Adrenal gland (tissue), 9 donors: ENCODE measurements at regions not wholly inside any gene's neighbourhood (a gene's known extent, or its start where the extent isn't known, plus 50 kb on each side); places are given as distances from the start of the nearest gene placed in this dataset.
A peak's percentile ranks its signal among the peaks of the same experiment; 100 is the strongest.

Experiments
- DNase-seq, 7 donors: peaks; one replicate each; pipeline ENCODE4 v3.0.0-alpha.2; 2019 to 2020
- H3K27ac ChIP-seq, 5 donors: fragments of 200-600 bp; sonication (generic) in 4 of 5; 1 replicate in 3 of 5; 2 replicates in 2 of 5; pipeline versions ENCODE4 v1.5.1 to v1.8.0; 2016 to 2020; ENCODE audit warnings: mild to moderate bottlenecking in 1 of 5
- H3K27me3 ChIP-seq: fragments of 200-600 bp; 2 replicates; pipeline ENCODE4 v1.8.0; 2021
- H3K36me3 ChIP-seq, 2 donors: fragments of 200-600 bp; replicated peaks in 1 of 2; 1 replicate in 1 of 2; 2 replicates in 1 of 2; pipeline versions ENCODE4 v1.5.1 to v1.8.0; 2018 to 2022
- H3K4me1 ChIP-seq, 2 donors: fragments of 200-600 bp; replicated peaks in 1 of 2; 1 replicate in 1 of 2; 2 replicates in 1 of 2; pipeline versions ENCODE4 v1.5.1 to v1.8.0; 2018 to 2021
- H3K4me3 ChIP-seq, 4 donors: fragments of 200-600 bp; sonication (generic) in 3 of 4; one replicate each; pipeline ENCODE4 v1.5.1; 2016 to 2018
- H3K9me3 ChIP-seq, 3 donors: fragments of 200-600 bp; sonication (generic) in 1 of 3; replicated peaks in 1 of 3; 1 replicate in 2 of 3; 2 replicates in 1 of 3; pipeline versions ENCODE4 v1.5.1 to v1.8.0; 2016 to 2021
- POLR2A ChIP-seq, 2 donors: fragments of 450-650 bp; IDR thresholded peaks; one replicate each; pipeline ENCODE4 v1.6.1; 2017; ENCODE audit warnings: antibody characterized with exemption in 2 of 2, mild to moderate bottlenecking in 2 of 2, moderate library complexity in 1 of 2
- WGBS, 4 donors: extraction: QIAGEN DNeasy Blood & Tissue Kit in 2 of 4; methylation state at CpG; one replicate each; pipeline versions ENCODE4 v1.1.5 to v1.1.7; 2013 to 2017; 5-methylcytosine and 5-hydroxymethylcytosine counted together
- intact Hi-C, 2 donors: fragments of 100-400 bp; cut with DNase I; formaldehyde crosslinking; loops; one replicate each; pipeline versions ENCODE4 v1.14.1 to v1.15.0; 2022 to 2023
- TF ChIP-seq, protein P1 (sequence below), 6 experiments: fragments of 450-650 bp in 4 of 6; fragments of 200-600 bp in 2 of 6; sonication (generic) in 1 of 6; IDR thresholded peaks; 1 replicate in 5 of 6; 2 replicates in 1 of 6; pipeline versions ENCODE4 v1.5.1 to v1.8.0; 2016 to 2021; ENCODE audit warnings: antibody characterized with exemption in 6 of 6, mild to moderate bottlenecking in 2 of 6, moderate library complexity in 1 of 6
- donor health status: healthy with polysubstance abuse.
- donor health status: Bipolar disorder and iron deficiency.
- donor health status: DM: yes; HTN: yes; CAD: no.
- donor health status: DM: no; HTN: no; CAD: no.
- donor health status: DM: no; HTN: no; CAD: no.

DNA sequence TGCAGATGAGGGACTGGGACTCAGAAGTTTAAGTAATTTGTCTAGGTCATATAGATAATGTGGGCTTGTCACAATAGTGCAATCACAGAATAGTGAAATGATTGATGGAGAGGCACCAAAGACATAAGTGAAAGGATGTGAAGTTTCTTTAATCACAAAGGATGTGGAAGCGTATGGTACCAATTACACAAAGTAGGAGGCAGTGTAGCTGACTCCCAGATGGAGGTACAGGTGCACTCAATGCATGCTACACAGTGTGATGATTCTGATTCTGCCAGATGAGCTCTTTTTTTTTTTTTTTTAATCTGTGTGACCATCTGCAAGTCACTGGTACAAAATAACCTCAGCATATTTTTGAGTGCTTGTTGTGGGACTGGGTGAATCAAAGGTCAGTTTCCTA, 411.3 kb downstream of the SPRY1 start:
- no peaks in the 10 kb centered on the region for H3K9me3 ChIP-seq
- H3K27ac ChIP-seq: no peak overlapping the region
- TF ChIP-seq, protein P1, sequence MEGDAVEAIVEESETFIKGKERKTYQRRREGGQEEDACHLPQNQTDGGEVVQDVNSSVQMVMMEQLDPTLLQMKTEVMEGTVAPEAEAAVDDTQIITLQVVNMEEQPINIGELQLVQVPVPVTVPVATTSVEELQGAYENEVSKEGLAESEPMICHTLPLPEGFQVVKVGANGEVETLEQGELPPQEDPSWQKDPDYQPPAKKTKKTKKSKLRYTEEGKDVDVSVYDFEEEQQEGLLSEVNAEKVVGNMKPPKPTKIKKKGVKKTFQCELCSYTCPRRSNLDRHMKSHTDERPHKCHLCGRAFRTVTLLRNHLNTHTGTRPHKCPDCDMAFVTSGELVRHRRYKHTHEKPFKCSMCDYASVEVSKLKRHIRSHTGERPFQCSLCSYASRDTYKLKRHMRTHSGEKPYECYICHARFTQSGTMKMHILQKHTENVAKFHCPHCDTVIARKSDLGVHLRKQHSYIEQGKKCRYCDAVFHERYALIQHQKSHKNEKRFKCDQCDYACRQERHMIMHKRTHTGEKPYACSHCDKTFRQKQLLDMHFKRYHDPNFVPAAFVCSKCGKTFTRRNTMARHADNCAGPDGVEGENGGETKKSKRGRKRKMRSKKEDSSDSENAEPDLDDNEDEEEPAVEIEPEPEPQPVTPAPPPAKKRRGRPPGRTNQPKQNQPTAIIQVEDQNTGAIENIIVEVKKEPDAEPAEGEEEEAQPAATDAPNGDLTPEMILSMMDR (IDR thresholded peaks at IDR 0.05): no peak
- TF ChIP-seq POLR2A (IDR thresholded peaks at IDR 0.05): no peak
- no peak overlapping the region for H3K4me3 ChIP-seq
- DNase-seq: no peak
- H3K27me3 ChIP-seq: no peaks in the 10 kb centered on the region
- 90 to 100% (median 94%) methylated on average over 1 of the region's 1 CpG for WGBS, 4 donors
- intact Hi-C loops: no loop called here
- no peaks in the 10 kb centered on the region for H3K36me3 ChIP-seq
- H3K4me1 ChIP-seq: peaks cover 0 to 4% of the 10 kb centered on the region in 2 donors

DNA sequence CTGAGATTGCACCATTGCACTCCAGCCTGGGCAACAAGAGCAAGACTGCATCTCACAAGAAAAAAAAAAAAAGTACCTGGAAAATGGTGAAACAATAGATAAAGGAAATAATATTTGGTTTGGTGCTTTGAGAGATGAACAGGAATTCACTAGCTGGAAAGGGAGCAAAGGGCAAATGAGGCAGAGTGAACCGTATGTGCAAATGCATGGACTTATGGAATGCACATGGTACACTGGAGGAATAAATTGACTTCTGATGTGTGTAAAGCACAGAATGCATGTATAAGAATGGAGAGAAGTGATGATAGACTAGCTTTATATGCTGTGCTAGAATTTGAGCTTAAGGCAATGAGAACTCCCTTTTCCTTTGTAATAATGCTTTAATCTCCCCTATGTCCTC, 413.3 kb downstream of the SPRY1 start:
- Histone ChIP-seq H3K27ac (no peak overlapping the region), H3K4me3 (no peak overlapping the region), H3K4me1 (no peaks in the 10 kb centered on the region), H3K36me3 (no peaks in the 10 kb centered on the region), H3K27me3 (no peaks in the 10 kb centered on the region), H3K9me3 (no peaks in the 10 kb centered on the region)
- DNase-seq: no peak
- intact Hi-C loops: no loop called here
- no peak for TF ChIP-seq POLR2A (IDR thresholded peaks at IDR 0.05)
- TF ChIP-seq, protein P1 (IDR thresholded peaks at IDR 0.05): no peak
- WGBS, 4 donors: 88 to 96% (median 94%) methylated on average over 1 of the region's 1 CpG

DNA sequence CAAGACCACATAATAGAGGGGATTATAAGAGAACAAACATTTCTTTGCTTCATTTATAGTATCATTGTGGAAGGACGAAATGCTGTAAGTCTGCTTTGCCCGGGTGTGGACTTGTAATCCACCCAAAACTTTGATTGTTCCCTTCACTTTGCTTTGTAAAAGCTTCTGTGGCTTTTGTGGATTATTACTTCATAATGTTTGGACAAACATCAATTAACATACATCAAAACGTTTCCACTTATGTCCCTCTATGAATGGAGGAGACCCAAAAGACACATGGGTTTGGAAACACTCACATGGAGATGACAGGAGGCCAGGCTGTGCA, 415.4 kb downstream of the SPRY1 start:
- no peak for TF ChIP-seq POLR2A (IDR thresholded peaks at IDR 0.05)
- TF ChIP-seq, protein P1 (IDR thresholded peaks at IDR 0.05): no peak
- no peaks in the 10 kb centered on the region for H3K27me3 ChIP-seq
- no peak for DNase-seq
- peak overlapping the region in 1 of 5 donors; percentile 18 for H3K27ac ChIP-seq
- no peak overlapping the region for H3K4me3 ChIP-seq
- WGBS, 4 donors: 63 to 70% (median 66%) methylated on average over 3 of the region's 3 CpGs
- intact Hi-C loops: no loop called here
- H3K36me3 ChIP-seq: no peaks in the 10 kb centered on the region
- no peaks in the 10 kb centered on the region for H3K9me3 ChIP-seq
- no peaks in the 10 kb centered on the region for H3K4me1 ChIP-seq

DNA sequence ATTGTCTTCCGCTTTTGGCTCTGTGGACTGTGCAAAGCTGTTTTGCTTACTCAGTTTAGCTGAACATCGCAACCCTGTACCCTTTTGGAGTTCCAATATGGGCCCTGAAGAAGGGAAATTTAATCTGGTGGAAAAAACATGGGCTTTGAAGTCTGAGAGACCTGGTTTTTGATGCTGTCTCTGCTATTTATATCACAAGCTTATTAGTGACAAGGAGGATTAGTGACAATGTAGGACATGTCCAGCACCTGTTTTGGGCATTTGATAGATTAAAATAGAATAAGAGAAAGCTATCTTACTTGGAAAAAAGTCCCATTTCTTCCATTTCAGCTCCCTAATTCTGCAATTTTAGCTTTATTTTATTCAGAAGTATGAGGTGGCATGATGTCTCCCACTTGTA, 417.3 kb downstream of the SPRY1 start:
- Histone ChIP-seq H3K4me3 (no peak overlapping the region), H3K27me3 (no peaks in the 10 kb centered on the region), H3K4me1 (no peaks in the 10 kb centered on the region), H3K9me3 (no peaks in the 10 kb centered on the region), H3K36me3 (no peaks in the 10 kb centered on the region), H3K27ac (no peak overlapping the region)
- no peak for DNase-seq
- WGBS, 4 donors: 94 to 98% (median 96%) methylated on average over 2 of the region's 2 CpGs
- TF ChIP-seq, protein P1 (IDR thresholded peaks at IDR 0.05): no peak
- no peak for TF ChIP-seq POLR2A (IDR thresholded peaks at IDR 0.05)
- intact Hi-C loops: no loop called here
